Inflammatory macrophage (primary cell): ENCODE measurements at regions not wholly inside any gene's neighbourhood (a gene's known extent, or its start where the extent isn't known, plus 50 kb on each side); places are given as distances from the start of the nearest gene placed in this dataset.
A peak's percentile ranks its signal among the peaks of the same experiment; 100 is the strongest.
"Not testable (repeated sequence)": the region's sequence is repeated elsewhere in the genome, so short reads cannot be mapped to it uniquely, and the experiment has no call there.

Experiments
- DNase-seq, 2 donors: peaks; one replicate each; pipeline ENCODE4 v3.0.0-alpha.2; 2020 to 2022

- no peak for DNase-seq
Measured at GRCh38 chr12:5096241-5096924, 52.7 kb downstream of the KCNA5 start.

DNA sequence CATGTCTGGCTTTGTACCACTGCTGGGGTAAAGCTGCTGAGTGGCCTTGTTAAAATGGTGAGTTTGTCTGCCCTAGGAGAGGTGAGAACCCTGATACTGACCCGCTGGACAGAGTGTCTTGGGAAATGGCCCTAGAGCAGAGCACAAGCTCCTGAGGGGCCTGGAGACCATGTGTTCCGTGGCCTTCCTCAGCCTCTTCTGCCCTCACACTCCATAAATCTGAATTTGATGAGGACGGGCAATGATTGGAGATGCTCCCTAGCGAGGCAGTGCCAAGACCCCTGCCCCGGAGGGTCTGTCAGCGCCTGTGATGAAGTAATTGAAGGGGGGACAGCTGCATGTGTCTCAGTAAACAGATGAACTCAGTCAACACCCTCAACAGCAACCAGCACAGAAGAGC, 54.1 kb downstream of the KCNA5 start:
- DNase-seq: no peak

DNA sequence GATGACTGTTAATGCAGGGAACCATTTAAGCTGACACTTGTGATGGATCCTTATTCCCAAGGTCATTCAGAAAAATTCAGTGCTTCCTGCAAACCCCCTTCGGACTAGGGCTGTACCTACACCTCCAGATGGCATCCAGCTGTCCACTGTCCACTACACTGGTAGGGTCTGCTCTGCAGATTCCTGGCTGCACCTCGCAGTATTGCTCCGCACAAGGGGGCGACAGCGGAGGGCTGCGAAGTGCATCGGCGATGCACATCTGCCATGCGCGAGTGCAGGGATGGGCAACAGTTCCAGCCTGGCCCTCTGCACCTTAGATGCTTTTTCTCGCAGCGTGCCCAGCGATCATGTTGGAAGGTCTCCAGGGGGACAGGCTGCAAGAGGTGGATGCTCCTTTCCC, 55.5 kb downstream of the KCNA5 start:
- no peak for DNase-seq

DNA sequence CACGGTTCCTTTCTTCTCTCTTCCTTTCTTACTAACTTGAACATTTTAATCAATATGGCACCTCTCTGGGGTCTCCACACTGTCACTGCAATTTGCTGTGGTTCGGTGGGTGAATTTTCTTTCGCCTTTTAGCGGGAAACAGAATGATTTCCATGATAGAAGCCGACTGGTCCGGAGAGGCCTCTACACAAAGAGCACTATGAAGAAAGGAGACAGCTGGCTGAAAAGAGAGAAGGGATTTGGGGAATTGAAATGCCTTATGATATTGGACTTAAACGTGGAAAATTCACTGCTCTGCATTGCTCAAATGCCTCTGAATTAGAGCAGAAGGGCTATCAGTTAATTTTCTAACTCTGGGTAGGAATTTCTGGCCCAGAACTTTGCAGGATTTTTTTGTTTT, 55.9 kb downstream of the KCNA5 start:
- no peak for DNase-seq

DNA sequence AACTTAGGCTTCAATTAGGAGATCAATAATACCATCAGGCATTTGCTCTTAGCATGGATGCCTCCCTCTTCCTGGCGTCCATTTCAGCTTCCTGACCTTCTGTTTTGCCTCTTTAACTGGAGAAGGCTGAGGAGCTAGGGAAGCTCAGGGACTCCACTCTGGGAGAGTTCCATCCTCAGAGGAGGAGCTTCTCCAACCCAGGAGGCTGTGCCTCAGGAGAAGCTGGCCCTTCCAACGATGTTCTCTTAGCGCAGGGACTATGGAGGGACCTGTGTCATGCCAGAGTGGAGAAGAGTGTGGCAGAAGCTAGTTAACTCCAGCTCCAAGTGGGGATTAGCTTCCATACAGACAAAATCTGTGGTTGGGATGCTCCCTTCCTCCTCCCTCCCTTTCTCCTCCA, 58.0 kb downstream of the KCNA5 start:
- DNase-seq: no peak

DNA sequence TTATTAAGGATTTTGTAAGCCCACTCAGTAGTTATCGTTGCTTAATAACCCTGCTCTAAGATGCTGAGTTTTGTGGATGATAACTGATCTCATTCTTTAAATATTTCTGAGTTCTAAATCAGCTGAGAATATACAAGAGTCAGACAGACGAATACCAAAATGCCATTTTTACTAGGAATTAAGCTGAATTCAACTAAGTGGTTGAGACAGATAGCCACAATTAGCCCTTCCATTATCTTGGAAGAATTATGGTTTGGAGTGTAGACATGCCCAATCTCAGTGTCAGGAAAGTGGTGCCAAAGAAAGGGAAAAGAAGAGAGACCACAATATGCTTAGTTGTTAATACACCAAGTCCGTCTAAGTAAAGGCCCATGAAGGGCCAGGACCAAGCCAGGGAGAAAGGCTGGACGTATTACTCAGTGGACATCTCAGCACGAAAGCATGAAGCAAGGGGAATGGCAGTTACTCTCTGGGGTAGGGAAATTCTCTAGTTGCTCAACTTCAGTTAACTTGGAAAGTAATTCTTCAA, 58.6 kb downstream of the KCNA5 start:
- no peak for DNase-seq

- DNase-seq: no peak
Measured at GRCh38 chr12:5102806-5103205, 59.1 kb downstream of the KCNA5 start.

GRCh38 chr12:5110345-5110744, 66.7 kb downstream of the KCNA5 start:
- no peak for DNase-seq

- no peak for DNase-seq
Measured at GRCh38 chr12:5114436-5114835, 70.8 kb downstream of the KCNA5 start.

- DNase-seq: not testable (repeated sequence)
Measured at GRCh38 chr12:5121784-5122183, 78.1 kb downstream of the KCNA5 start.

- not testable (repeated sequence) for DNase-seq
Measured at GRCh38 chr12:5122256-5122831, 78.7 kb downstream of the KCNA5 start.

DNA sequence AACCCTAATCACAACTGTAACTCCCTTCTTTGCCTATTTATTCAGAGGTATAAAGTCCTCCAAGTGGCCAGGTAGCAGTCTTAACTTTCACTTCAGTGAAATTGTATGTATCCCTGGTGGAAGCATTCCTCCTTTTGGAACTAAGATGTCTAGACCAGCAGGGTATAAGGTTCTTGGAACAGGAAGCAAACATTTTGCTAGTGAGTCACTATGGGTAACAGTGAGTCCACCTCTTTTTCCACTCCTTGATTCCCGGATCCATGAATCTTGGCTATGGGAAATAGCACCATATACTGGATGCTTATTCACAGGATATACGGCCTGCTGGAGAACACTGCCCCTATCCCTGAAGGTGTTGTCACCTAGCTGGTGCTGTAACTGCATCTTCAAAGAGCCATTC, 80.2 kb downstream of the KCNA5 start:
- DNase-seq: no peak

GRCh38 chr12:5124401-5124800, 80.7 kb downstream of the KCNA5 start:
- no peak for DNase-seq

- no peak for DNase-seq
Measured at GRCh38 chr12:5134861-5135525, 91.3 kb downstream of the KCNA5 start.

DNA sequence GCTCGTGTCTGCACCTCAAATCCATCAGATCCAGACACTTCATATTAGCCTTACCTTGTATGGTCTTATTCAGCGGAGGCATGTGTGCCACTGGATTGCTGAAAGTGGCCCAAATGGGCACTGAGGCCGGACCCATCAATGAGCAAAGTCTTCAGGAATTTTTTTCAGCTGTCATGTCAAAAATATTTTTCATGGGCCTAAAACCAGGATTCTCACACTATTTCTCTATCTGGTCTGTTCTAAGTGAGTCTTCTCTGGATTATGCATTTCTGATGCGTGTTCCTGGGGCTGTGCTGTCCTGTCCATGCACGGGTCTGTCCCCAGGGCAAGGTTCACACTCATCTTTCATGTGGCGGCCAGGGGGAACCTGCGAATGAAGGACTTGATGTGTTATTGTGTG, 94.6 kb downstream of the KCNA5 start:
- no peak for DNase-seq

DNA sequence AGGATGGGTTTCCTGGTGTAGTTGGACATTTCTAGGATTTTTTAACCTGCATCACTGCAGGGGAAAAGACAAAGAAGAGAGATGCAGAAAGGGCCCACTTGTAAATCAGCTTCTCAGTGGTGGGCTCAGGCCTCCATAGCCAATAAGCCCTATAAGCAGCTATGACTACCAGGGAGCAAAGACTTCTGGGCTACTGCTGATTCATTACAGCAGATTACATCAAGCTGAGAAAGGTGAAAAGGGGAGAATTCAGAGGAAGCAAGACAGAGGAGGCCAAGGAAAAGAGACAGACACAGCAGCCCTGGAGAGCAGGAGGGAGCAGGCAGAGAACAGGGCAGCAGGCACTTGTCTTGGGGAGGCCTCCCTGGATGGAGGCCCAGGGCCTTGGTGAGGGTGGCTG, 95.2 kb downstream of the KCNA5 start:
- DNase-seq: no peak

DNA sequence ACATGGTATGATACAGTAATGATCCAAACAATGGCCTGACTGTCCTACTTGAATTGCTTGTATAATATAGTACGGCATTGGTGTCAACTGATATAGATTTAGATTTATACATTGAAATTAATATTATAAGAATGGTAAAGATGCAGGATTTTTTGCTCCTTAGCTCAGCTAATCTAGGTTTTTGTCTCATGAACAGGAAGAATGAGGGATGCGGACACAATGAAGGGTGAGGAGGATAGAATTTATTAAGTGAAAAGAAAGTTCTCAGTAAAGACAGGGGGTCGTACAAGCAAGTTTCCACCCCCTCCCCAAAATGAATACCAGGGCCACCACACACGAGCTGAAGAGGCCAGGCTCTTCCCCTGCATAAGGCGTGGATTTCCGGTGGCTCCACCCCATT, 96.1 kb downstream of the KCNA5 start:
- no peak for DNase-seq

DNA sequence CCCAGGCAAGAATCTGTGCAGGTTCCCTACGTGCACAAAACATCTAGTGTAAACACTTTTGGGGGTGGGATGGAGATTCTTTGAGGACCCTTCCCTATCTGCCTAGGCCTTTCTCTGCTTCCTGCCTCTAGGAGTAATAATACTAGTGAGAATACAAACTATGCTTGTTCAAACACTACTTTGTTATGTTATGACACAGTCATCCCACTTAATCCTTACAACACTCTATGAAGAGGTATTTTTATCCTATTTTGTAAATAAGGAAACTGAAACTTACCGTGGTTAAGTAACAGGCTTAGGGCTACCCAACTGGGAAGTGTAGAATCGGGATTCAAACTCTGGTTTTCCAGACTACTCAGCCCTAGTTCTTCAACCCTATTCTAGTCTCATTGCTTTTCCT, 96.5 kb downstream of the KCNA5 start:
- DNase-seq: peak in 1 of 2 donors; percentile 7

DNA sequence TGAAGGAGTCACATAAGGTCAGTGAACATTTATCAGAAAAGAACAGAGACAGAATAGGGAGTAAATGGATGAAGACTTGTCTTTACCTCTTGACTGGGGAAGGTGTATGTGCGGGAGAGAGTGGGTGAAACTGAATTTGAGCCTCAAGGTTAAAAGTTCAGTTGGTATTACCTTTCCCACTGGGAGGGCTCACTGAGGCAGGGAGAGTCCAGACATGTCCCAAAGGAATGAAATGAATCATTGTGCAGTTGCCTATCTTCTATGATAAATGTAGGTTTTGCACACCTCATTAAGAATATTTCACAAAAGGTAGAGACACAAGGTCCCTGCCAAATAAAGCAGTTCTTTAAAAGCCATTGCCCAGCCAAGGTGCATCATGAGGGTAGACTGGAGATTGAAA, 105.2 kb downstream of the KCNA5 start:
- DNase-seq: no peak

- no peak for DNase-seq
Measured at GRCh38 chr12:5154091-5154490, 110.4 kb downstream of the KCNA5 start.

- no peak for DNase-seq
Measured at GRCh38 chr12:5155866-5156265, 112.2 kb downstream of the KCNA5 start.

DNA sequence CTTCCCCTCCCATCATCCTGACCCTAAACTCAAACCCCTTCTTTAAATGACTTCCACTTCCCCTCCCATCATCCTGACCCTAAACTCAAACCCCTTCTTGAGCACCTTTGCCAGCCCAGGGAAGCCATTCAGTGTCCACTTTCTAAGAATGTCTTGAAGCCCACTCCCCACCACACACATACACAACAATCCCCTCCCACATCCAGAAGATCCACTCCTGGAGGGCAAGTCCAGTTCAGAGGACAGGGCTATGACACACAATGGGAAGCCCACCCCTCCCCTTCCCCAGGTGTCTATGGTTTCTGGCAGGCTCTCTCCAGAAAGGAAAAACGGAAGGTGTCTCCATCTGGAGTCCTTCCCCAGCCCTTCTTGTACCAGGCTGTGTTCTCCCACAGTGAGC, 117.1 kb downstream of the KCNA5 start:
- DNase-seq: no peak

DNA sequence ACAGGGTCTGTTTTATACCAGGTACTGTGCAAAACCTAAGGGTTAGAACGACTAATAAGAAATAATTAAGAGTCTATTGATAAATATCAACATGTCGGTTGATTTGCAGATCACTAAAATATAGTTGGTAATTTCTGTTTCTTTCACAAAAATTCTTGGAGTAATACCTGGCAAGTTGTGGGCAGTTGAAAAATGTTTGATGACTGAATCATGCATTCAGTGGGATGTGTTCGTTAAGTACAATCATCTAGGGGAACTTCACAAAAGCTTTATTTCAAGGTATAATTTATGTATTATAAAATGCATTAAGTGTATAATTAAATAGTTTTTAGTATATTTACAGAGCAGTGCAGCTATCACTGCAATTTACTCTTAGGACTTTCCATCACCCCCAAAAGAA, 120.0 kb downstream of the KCNA5 start:
- no peak for DNase-seq
